ENCODE measurements at regions not wholly inside any gene's neighbourhood (a gene's known extent, or its start where the extent isn't known, plus 50 kb on each side); places are given as distances from the start of the nearest gene placed in this dataset.

DNA sequence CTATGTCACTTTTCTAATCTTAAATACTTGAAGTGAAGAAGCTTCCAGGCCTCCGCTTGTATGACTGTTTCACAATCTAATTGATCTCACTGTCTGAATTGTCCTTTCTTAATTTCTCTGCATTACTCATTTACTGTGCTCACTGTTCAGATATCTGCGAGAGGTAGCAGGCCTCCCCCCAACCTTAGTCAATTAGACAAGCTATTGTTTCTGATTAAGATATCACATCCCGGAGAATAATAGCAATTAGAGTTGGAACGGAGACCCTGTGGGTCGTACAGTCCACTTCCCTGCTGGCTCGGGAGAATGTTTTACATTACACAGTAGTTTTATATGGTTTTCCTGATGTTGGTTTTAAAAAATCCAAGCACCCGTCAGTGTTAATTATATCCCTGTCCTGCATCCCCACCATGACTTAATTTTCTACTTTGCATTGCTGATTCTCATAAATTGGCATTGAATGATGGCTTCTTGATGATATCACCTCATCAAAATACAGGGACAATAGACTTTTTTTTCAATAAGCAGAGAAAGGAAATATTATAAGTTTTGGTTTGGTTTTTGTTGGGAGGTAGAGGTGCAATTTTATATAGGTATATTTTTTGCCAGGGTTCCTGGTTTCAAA, 178.7 kb upstream of the TSHZ2 start:
- no peak for DNase-seq (ENCODE audit: low read depth)
- no peak overlapping the region for H3K4me3 ChIP-seq (ENCODE audit: low read depth, low read length)
- TF ChIP-seq CTCF (IDR thresholded peaks at IDR 0.05; ENCODE audit: control insufficient read depth, extremely low read depth, insufficient read depth), result no peak

DNA sequence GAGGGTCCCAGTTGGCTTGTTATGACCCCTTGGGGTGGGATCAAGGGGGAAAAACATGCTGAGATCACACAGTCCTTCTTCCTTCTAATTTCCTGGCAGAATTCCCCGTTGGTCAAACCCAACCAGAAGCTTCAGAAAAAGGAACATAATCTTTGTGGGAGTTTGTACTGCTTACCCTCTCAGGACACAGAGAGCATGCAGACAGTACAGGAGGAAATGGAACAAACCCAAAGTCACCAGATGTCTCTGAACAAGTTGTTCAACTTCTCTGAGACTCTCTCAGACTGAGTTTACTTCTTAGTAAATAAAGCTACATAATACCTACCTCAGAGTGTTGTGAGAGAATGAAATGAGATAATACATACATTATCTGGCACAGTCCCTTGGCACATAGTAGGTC, 181.1 kb upstream of the TSHZ2 start:
- H3K4me3 ChIP-seq (ENCODE audit: low read depth, low read length), result no peak overlapping the region
- TF ChIP-seq CTCF (IDR thresholded peaks at IDR 0.05; ENCODE audit: control insufficient read depth, extremely low read depth, insufficient read depth), result no peak
- peak; percentile 88 for DNase-seq (ENCODE audit: low read depth)

GRCh38 chr20:52789716-52790115, 182.4 kb upstream of the TSHZ2 start:
- peak; percentile 14 for DNase-seq (ENCODE audit: low read depth)
- no peak for TF ChIP-seq CTCF (IDR thresholded peaks at IDR 0.05; ENCODE audit: control insufficient read depth, extremely low read depth, insufficient read depth)
- H3K4me3 ChIP-seq (ENCODE audit: low read depth, low read length), result no peak overlapping the region

GRCh38 chr20:52787962-52788361, 184.2 kb upstream of the TSHZ2 start:
- no peak for TF ChIP-seq CTCF (IDR thresholded peaks at IDR 0.05; ENCODE audit: control insufficient read depth, extremely low read depth, insufficient read depth)
- no peak overlapping the region for H3K4me3 ChIP-seq (ENCODE audit: low read depth, low read length)

GRCh38 chr20:52787216-52787615, 184.9 kb upstream of the TSHZ2 start:
- no peak overlapping the region for H3K4me3 ChIP-seq (ENCODE audit: low read depth, low read length)
- DNase-seq (ENCODE audit: low read depth), result no peak
- no peak for TF ChIP-seq CTCF (IDR thresholded peaks at IDR 0.05; ENCODE audit: control insufficient read depth, extremely low read depth, insufficient read depth)

More at GRCh38 chr20:52787962-52788361, 184.2 kb upstream of the TSHZ2 start:
- DNase-seq (ENCODE audit: low read depth), result no peak

DNA sequence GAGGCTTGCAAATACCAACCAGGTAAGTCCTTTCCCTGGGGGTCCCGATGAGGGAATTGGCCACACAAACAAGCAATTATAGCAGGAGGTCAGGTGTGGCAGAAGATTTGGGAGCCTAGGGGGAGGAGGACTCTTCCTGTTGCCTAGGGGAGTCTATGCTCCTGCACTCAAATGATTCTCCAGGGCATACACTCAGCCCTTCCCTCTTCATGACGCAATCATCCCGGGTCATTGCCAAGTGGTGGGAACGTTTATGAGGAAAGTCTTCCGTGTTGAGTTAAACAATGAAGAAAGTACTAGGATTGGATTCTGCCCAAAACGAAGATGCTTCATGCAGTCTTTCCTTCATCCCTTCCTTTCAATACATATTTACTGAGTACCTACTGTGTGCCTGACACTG, 186.5 kb upstream of the TSHZ2 start:
- TF ChIP-seq CTCF (IDR thresholded peaks at IDR 0.05; ENCODE audit: control insufficient read depth, extremely low read depth, insufficient read depth), result no peak
- peak; percentile 33 for DNase-seq (ENCODE audit: low read depth)
- H3K4me3 ChIP-seq (ENCODE audit: low read depth, low read length), result no peak overlapping the region

DNA sequence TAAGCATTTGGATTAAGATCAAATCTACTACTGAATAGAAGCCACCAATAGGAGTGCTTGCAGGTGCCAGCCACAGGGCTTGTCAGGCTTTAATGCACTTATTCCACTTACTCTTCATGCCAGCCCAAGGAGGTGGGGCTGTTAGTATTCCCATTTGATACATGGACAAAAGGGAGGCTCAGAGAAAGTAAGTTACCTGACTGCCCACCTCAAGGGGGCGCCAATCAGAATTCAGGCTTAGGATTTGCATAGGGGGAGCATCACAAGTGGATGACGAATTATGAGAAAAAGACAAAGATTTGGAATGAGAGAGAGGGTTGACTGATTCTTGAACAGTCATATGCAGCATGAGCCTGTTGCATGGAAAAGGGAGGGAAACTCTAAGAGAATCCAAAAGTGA, 188.4 kb upstream of the TSHZ2 start:
- TF ChIP-seq CTCF (IDR thresholded peaks at IDR 0.05; ENCODE audit: control insufficient read depth, extremely low read depth, insufficient read depth), result peak; percentile 25; the same call in 1 of the 2 replicates
- DNase-seq (ENCODE audit: low read depth), result no peak
- no peak overlapping the region for H3K4me3 ChIP-seq (ENCODE audit: low read depth, low read length)

Data from LNCaP clone FGC (cell line).